K562 (cell line): ENCODE measurements at regions not wholly inside any gene's neighbourhood (a gene's known extent, or its start where the extent isn't known, plus 50 kb on each side); places are given as distances from the start of the nearest gene placed in this dataset.

Source experiments
- ATAC-seq: fragments of 200-7000 bp; cut with Tn5 transposase; 3 replicates; pipeline ENCODE4 v1.9.1; 2020; ENCODE audit warnings: moderate library complexity
- BruUV-seq: library from RNA; stranded (reverse); fragments of 400-500 nt; replicated peaks from 2 replicates; lab custom pipeline; 2021; lab: Mats Ljungman, UMichigan
- CTCF ChIA-PET: fragments of 300-600 bp; formaldehyde crosslinking; extraction: SDS; loops from one replicate; lab custom pipeline; 2021; ENCODE audit warnings: low intra/inter-chr PET ratio; lab: Yijun Ruan, JAX
- POLR2A ChIA-PET: fragments of 300-600, 350-650 bp; sonication (Branson Sonifier 250); formaldehyde crosslinking; extraction: SDS; loops from one replicate; lab custom pipeline; 2021; ENCODE audit warnings: antibody characterized with exemption, inconsistent platforms; lab: Yijun Ruan, JAX
- DNase-seq, 4 experiments: peaks; one replicate each; pipeline versions ENCODE4 v3.0.0 to v3.0.0-alpha.2; 2011 to 2018; ENCODE audit warnings: low spot score in 3 of 4, mixed read lengths in 3 of 4; ENCODE audit errors: extremely low read depth in 1 of 4
- FAIRE-seq: peaks from 2 replicates; lab custom pipeline; 2011; peaks lifted over from hg19 to GRCh38; lab: Jason Lieb, UNC
- H2AFZ ChIP-seq: 2 replicates; pipeline ENCODE4 v1.6.0; 2011; ENCODE audit warnings: low read depth, low read length, control low read depth, inconsistent platforms
- H3K27ac ChIP-seq: fragments of 200-600 bp; 3 replicates; pipeline ENCODE4 v1.8.0; 2011; ENCODE audit warnings: low read depth, mild to moderate bottlenecking, control low read depth, inconsistent platforms, low read length, moderate library complexity, mixed read lengths; ENCODE audit errors: extremely low read depth
- H3K27me3 ChIP-seq, 2 experiments: fragments of 300-600 bp in 1 of 2; 2 replicates in 1 of 2; 3 replicates in 1 of 2; pipeline versions ENCODE4 v1.6.0 to v1.8.0; 2011; ENCODE audit warnings: inconsistent platforms in 2 of 2, low read length in 2 of 2, mild to moderate bottlenecking in 1 of 2, mixed read lengths in 1 of 2, moderate library complexity in 1 of 2; ENCODE audit not compliant: control insufficient read depth in 2 of 2, insufficient read depth in 2 of 2
- H3K36me3 ChIP-seq: fragments of 300-600 bp; 3 replicates; pipeline ENCODE4 v1.8.0; 2011; ENCODE audit warnings: mild to moderate bottlenecking, low read length, inconsistent platforms; ENCODE audit not compliant: control insufficient read depth, insufficient read depth
- H3K4me1 ChIP-seq, 2 experiments: fragments of 200-600 bp in 1 of 2; replicated peaks in 1 of 2; 2 replicates in 1 of 2; 3 replicates in 1 of 2; pipeline versions ENCODE4 v1.5.1 to v1.8.0; 2011; ENCODE audit warnings: inconsistent platforms in 2 of 2, low read length in 2 of 2, mild to moderate bottlenecking in 1 of 2, mixed read lengths in 1 of 2, moderate library complexity in 1 of 2; ENCODE audit not compliant: control insufficient read depth in 2 of 2, insufficient read depth in 2 of 2
- H3K4me2 ChIP-seq: 2 replicates; pipeline ENCODE4 v1.6.1; 2011; ENCODE audit warnings: low read length, control low read depth, inconsistent platforms, mixed read lengths; ENCODE audit not compliant: insufficient read depth
- H3K4me3 ChIP-seq: fragments of 200-600 bp; sonication (generic), shearing (Covaris generic); 2 replicates; pipeline ENCODE4 v1.5.1; 2016; ENCODE audit warnings: control low read depth, inconsistent platforms
- H3K79me2 ChIP-seq: fragments of 200-600 bp; 3 replicates; pipeline ENCODE4 v1.8.0; 2011; ENCODE audit warnings: low read length, inconsistent platforms; ENCODE audit not compliant: control insufficient read depth, insufficient read depth
- H3K9ac ChIP-seq, 2 experiments: 2 replicates each; pipeline versions ENCODE4 v1.6.0 to v1.6.1; 2011; ENCODE audit warnings: low read depth in 2 of 2, low read length in 2 of 2, control low read depth in 1 of 2, inconsistent platforms in 1 of 2, mild to moderate bottlenecking in 1 of 2, mixed read lengths in 1 of 2; ENCODE audit not compliant: insufficient read depth in 1 of 2
- H3K9me1 ChIP-seq: one replicate; pipeline ENCODE4 v1.6.0; 2011; ENCODE audit warnings: inconsistent platforms, mild to moderate bottlenecking, low read length, moderate library complexity; ENCODE audit not compliant: control insufficient read depth, insufficient read depth
- H3K9me3 ChIP-seq: replicated peaks from 2 replicates; pipeline ENCODE4 v1.5.1; 2011; ENCODE audit warnings: low read depth, low read length, inconsistent platforms; ENCODE audit not compliant: control insufficient read depth, insufficient read depth
- H4K20me1 ChIP-seq: replicated peaks from 2 replicates; pipeline ENCODE4 v1.6.1; 2011; ENCODE audit warnings: low read length, inconsistent platforms, mixed read lengths; ENCODE audit not compliant: control insufficient read depth, insufficient read depth
- CC2D1A ChIP-seq: fragments of 450-650 bp; IDR thresholded peaks from 2 replicates; pipeline ENCODE4 v1.6.1; 2017; ENCODE audit warnings: mild to moderate bottlenecking
- HLTF ChIP-seq: fragments of 450-650 bp; IDR thresholded peaks from 2 replicates; pipeline ENCODE4 v1.6.1; 2016
- HMG20B ChIP-seq: fragments of 250-450 bp; sonication (Bioruptor Pico); IDR thresholded peaks from 2 replicates; pipeline ENCODE4 v1.5.0; 2021; ENCODE audit warnings: mild to moderate bottlenecking
- ILF3 ChIP-seq: fragments of 450-650 bp; IDR thresholded peaks from 2 replicates; pipeline ENCODE4 v1.6.1; 2018; ENCODE audit warnings: antibody characterized with exemption, mild to moderate bottlenecking, moderate library complexity, borderline replicate concordance
- KDM2B ChIP-seq: fragments of 250-450 bp; sonication (Bioruptor Pico); IDR thresholded peaks from 2 replicates; pipeline ENCODE4 v1.8.0; 2021; ENCODE audit warnings: mild to moderate bottlenecking, moderate library complexity
- TBP ChIP-seq: optimal IDR thresholded peaks from 2 replicates; pipeline ENCODE3; 2011; ENCODE audit warnings: low read depth, low read length, improper control_type of control experiment
- ZNF121 ChIP-seq: sonication (generic); formaldehyde crosslinking; conservative IDR thresholded peaks from 2 replicates; pipeline ENCODE4 v1.8.0; 2022; ENCODE audit warnings: missing genetic modification reagents
- ZNF41 ChIP-seq: fragments of 250-450 bp; sonication (Bioruptor Pico); conservative IDR thresholded peaks from 2 replicates; pipeline ENCODE4 v1.4.0; 2020; ENCODE audit warnings: mild to moderate bottlenecking
- ZNF77 ChIP-seq: fragments of 250-450 bp; sonication (Bioruptor Pico); IDR thresholded peaks from 2 replicates; pipeline ENCODE4 v1.5.0; 2020
- in situ Hi-C: fragments of 300-500 bp; cut with MboI; formaldehyde crosslinking; loops from 4 replicates; pipeline ENCODE4 v1.15.0; 2018; ENCODE audit warnings: inconsistent platforms, mixed read lengths
- intact Hi-C: fragments of 100-400 bp; cut with micrococcal nuclease; formaldehyde crosslinking; loops from 2 replicates; pipeline ENCODE4 v1.14.2; 2022
- TF ChIP-seq, protein P1 (sequence below), 2 experiments: fragments of 450-650 bp in 1 of 2; sonication (generic) in 1 of 2; formaldehyde crosslinking in 1 of 2; IDR thresholded peaks; 2 replicates each; pipeline versions ENCODE4 v1.7.1 to v1.9.0; 2016 to 2022; ENCODE audit warnings: inconsistent platforms in 1 of 2, mild to moderate bottlenecking in 1 of 2, missing genetic modification reagents in 1 of 2
- TF ChIP-seq, protein P2 (sequence below): fragments of 250-450 bp; sonication (Bioruptor Pico); IDR thresholded peaks from 2 replicates; pipeline ENCODE4 v1.4.0; 2020; ENCODE audit warnings: borderline replicate concordance
- TF ChIP-seq, protein P3 (sequence below): sonication (generic); formaldehyde crosslinking; IDR thresholded peaks from 2 replicates; pipeline ENCODE4 v1.4.0; 2020; ENCODE audit warnings: mild to moderate bottlenecking, missing genetic modification reagents

DNA sequence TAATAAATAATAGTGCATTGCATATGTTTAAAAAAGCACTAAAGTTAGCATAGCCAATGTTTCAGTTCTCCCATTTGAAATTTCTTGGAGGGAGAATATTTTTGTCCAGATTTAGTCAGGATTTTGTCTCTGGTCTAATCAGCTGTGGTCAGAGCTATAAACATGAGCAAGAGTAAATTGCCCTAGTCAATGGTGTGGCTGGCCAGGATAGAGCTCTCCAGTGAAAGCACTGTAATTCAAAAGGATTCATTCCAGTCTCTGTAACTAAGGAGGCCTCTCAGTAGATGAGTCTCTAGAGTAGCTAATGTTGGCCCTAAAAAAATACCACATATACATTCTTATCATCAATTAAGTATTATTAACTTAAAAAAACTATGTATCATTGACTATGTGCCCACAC lies 241.6 kb downstream of the CDCA7 start:
- in situ Hi-C loops (no loop called here), intact Hi-C loops (no loop called here)
- FAIRE-seq (no peak), ATAC-seq (no peak), DNase-seq (no peak)
- ChIA-PET POLR2A (no interaction called here), CTCF (no interaction called here)
- Histone ChIP-seq H3K4me3 (no peak overlapping the region), H3K4me2 (no peak overlapping the region), H3K79me2 (no peaks in the 10 kb centered on the region), H4K20me1 (no peaks in the 10 kb centered on the region), H3K9me1 (no peaks in the 10 kb centered on the region), H2AFZ (no peak overlapping the region), H3K9me3 (no peaks in the 10 kb centered on the region), H3K9ac (no peak overlapping the region), H3K4me1 (no peaks in the 10 kb centered on the region), H3K36me3 (no peaks in the 10 kb centered on the region), H3K27me3 (no peaks in the 10 kb centered on the region; a peak in 1 of 5 replicates), H3K27ac (no peak overlapping the region)
- no TSS peak for BruUV-seq
- no peak for TF ChIP-seq HMG20B (CRISPR knock-in tag)
- TF ChIP-seq ZNF121 = no peak
- no peak for TF ChIP-seq ILF3
- TF ChIP-seq, protein P1, sequence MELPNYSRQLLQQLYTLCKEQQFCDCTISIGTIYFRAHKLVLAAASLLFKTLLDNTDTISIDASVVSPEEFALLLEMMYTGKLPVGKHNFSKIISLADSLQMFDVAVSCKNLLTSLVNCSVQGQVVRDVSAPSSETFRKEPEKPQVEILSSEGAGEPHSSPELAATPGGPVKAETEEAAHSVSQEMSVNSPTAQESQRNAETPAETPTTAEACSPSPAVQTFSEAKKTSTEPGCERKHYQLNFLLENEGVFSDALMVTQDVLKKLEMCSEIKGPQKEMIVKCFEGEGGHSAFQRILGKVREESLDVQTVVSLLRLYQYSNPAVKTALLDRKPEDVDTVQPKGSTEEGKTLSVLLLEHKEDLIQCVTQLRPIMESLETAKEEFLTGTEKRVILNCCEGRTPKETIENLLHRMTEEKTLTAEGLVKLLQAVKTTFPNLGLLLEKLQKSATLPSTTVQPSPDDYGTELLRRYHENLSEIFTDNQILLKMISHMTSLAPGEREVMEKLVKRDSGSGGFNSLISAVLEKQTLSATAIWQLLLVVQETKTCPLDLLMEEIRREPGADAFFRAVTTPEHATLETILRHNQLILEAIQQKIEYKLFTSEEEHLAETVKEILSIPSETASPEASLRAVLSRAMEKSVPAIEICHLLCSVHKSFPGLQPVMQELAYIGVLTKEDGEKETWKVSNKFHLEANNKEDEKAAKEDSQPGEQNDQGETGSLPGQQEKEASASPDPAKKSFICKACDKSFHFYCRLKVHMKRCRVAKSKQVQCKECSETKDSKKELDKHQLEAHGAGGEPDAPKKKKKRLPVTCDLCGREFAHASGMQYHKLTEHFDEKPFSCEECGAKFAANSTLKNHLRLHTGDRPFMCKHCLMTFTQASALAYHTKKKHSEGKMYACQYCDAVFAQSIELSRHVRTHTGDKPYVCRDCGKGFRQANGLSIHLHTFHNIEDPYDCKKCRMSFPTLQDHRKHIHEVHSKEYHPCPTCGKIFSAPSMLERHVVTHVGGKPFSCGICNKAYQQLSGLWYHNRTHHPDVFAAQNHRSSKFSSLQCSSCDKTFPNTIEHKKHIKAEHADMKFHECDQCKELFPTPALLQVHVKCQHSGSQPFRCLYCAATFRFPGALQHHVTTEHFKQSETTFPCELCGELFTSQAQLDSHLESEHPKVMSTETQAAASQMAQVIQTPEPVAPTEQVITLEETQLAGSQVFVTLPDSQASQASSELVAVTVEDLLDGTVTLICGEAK (IDR thresholded peaks at IDR 0.05) = no peak
- TF ChIP-seq, protein P1 (CRISPR knock-in tag; IDR thresholded peaks at IDR 0.05) = no peak
- TF ChIP-seq ZNF41 (CRISPR knock-in tag) = no peak
- TF ChIP-seq, protein P2, sequence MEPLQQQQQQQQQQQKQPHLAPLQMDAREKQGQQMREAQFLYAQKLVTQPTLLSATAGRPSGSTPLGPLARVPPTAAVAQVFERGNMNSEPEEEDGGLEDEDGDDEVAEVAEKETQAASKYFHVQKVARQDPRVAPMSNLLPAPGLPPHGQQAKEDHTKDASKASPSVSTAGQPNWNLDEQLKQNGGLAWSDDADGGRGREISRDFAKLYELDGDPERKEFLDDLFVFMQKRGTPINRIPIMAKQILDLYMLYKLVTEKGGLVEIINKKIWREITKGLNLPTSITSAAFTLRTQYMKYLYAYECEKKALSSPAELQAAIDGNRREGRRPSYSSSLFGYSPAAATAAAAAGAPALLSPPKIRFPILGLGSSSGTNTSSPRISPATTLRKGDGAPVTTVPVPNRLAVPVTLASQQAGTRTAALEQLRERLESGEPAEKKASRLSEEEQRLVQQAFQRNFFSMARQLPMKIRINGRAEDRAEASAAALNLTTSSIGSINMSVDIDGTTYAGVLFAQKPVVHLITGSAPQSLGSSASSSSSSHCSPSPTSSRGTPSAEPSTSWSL (CRISPR knock-in tag) = no peak
- no peak for TF ChIP-seq HLTF
- no peak for TF ChIP-seq KDM2B (CRISPR knock-in tag)
- no peak for TF ChIP-seq TBP
- no peak for TF ChIP-seq CC2D1A
- TF ChIP-seq, protein P3, sequence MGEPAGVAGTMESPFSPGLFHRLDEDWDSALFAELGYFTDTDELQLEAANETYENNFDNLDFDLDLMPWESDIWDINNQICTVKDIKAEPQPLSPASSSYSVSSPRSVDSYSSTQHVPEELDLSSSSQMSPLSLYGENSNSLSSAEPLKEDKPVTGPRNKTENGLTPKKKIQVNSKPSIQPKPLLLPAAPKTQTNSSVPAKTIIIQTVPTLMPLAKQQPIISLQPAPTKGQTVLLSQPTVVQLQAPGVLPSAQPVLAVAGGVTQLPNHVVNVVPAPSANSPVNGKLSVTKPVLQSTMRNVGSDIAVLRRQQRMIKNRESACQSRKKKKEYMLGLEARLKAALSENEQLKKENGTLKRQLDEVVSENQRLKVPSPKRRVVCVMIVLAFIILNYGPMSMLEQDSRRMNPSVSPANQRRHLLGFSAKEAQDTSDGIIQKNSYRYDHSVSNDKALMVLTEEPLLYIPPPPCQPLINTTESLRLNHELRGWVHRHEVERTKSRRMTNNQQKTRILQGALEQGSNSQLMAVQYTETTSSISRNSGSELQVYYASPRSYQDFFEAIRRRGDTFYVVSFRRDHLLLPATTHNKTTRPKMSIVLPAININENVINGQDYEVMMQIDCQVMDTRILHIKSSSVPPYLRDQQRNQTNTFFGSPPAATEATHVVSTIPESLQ (CRISPR knock-in tag) = no peak
- TF ChIP-seq ZNF77 = no peak
